HG03196 (cell line): ENCODE measurements at regions not wholly inside any gene's neighbourhood (a gene's known extent, or its start where the extent isn't known, plus 50 kb on each side); places are given as distances from the start of the nearest gene placed in this dataset.

ENCODE experiments used
- ATAC-seq: cut with Tn5 transposase; IDR thresholded peaks from one replicate; pipeline ENCODE4 v1.9.1; 2021; ENCODE audit not compliant: unreplicated experiment

- ATAC-seq = no peak
Measured at GRCh38 chr9:2243666-2244555, 228.8 kb downstream of the SMARCA2 start.

GRCh38 chr9:2247340-2247739 lies 232.2 kb downstream of the SMARCA2 start:
- ATAC-seq = no peak

GRCh38 chr9:2248768-2249265 lies 233.7 kb downstream of the SMARCA2 start:
- no peak for ATAC-seq

- ATAC-seq = no peak
Measured at GRCh38 chr9:2253636-2254580, 238.8 kb downstream of the SMARCA2 start.

- ATAC-seq = no peak
Measured at GRCh38 chr9:2255128-2255527, 240.0 kb downstream of the SMARCA2 start.

GRCh38 chr9:2257248-2257929 lies 242.2 kb downstream of the SMARCA2 start:
- ATAC-seq = no peak

- ATAC-seq = no peak
Measured at GRCh38 chr9:2260417-2261306, 245.5 kb downstream of the SMARCA2 start.

GRCh38 chr9:2261421-2262103 lies 246.4 kb downstream of the SMARCA2 start:
- ATAC-seq = no peak

GRCh38 chr9:2262386-2263071 lies 247.4 kb downstream of the SMARCA2 start:
- no peak for ATAC-seq

- ATAC-seq = no peak
Measured at GRCh38 chr9:2263111-2263510, 248.0 kb downstream of the SMARCA2 start.

- no peak for ATAC-seq
Measured at GRCh38 chr9:2263665-2264064, 248.5 kb downstream of the SMARCA2 start.

GRCh38 chr9:2264081-2264480 lies 248.9 kb downstream of the SMARCA2 start:
- no peak for ATAC-seq

- no peak for ATAC-seq
Measured at GRCh38 chr9:2267181-2267745, 252.1 kb downstream of the SMARCA2 start.

- ATAC-seq = no peak
Measured at GRCh38 chr9:2269778-2270177, 254.6 kb downstream of the SMARCA2 start.

GRCh38 chr9:2270565-2270964 lies 255.4 kb downstream of the SMARCA2 start:
- no peak for ATAC-seq

GRCh38 chr9:2271426-2271825 lies 256.3 kb downstream of the SMARCA2 start:
- no peak for ATAC-seq

- ATAC-seq = no peak
Measured at GRCh38 chr9:2274762-2275161, 259.6 kb downstream of the SMARCA2 start.

- no peak for ATAC-seq
Measured at GRCh38 chr9:2276296-2276695, 261.1 kb downstream of the SMARCA2 start.
